Activated T-cell treated with anti-CD3 and anti-CD28 coated beads for 1 hour (primary cell): ENCODE measurements at regions not wholly inside any gene's neighbourhood (a gene's known extent, or its start where the extent isn't known, plus 50 kb on each side); places are given as distances from the start of the nearest gene placed in this dataset.
"Not testable (repeated sequence)": the region's sequence is repeated elsewhere in the genome, so short reads cannot be mapped to it uniquely, and the experiment has no call there.

Experiments used
- DNase-seq: peaks from one replicate; pipeline ENCODE4 v3.0.0-alpha.2; 2020; ENCODE audit warnings: low read depth

- DNase-seq: no peak
Observed at GRCh38 chr10:117457932-117458331, 82.7 kb upstream of the PDZD8 start.

GRCh38 chr10:117457071-117457810 is 82.0 kb upstream of the PDZD8 start:
- DNase-seq: no peak

DNA sequence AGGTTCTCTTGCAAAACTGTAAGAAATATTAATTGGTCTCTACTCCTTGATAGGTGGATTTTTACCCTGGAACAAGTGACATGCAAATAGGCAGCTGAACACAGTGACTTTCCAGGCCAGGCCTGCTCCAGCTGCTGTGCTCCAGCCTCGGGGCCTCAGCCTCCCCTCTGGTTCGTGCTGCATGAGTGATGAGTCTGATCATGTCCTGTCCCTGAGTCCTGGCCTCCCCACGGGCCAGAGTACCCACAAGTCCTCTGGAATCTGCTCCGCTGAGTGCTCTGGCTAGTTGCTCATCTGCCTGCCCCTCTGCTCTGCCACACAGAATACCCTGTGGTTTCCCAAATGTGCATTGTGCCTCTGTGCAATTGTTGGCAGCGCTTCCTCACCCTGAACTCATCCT is 80.1 kb upstream of the PDZD8 start:
- no peak for DNase-seq

DNA sequence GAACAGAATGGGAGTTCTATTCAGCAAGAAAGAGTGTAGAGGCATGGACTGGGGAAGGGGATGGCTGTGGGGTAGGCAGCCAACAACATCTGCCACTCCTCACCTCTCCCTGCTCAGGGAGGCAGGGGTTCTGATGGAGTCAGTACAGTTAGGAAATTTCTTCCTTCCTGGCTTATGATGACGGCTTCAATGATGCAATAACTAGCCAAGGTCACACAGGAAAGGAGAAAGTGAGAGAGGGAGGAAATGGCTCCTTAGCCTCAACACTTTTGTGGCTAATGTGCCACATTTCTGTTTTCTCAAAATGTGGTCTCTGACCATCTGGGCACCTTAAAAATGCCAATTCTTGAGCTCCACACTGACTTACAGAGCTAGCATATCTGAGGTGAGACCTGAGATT is 79.3 kb upstream of the PDZD8 start:
- no peak for DNase-seq

GRCh38 chr10:117453484-117453883 is 78.2 kb upstream of the PDZD8 start:
- not testable (repeated sequence) for DNase-seq

DNA sequence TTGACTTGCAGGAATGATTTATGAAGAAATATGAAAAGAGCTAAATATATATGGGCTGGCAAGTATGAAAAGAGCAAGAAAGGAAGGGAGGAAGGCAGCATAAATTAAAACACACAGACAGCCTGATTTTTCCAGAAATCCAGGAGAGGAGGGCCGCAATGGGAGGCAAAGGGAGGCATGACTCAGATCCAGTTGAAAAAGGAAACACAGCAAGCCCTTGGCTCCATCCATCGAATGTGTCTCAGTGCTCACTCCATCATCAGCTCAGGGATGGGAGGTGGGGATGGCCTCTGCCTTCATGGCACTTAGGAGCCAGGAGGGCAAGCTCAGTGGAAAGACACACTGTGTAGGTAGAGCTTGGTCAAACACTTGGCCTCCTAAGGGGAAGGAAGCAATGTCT is 75.7 kb upstream of the PDZD8 start:
- DNase-seq: no peak

- DNase-seq: no peak
Observed at GRCh38 chr10:117449636-117450035, 74.4 kb upstream of the PDZD8 start.

GRCh38 chr10:117448802-117449201 is 73.6 kb upstream of the PDZD8 start:
- DNase-seq: no peak

DNA sequence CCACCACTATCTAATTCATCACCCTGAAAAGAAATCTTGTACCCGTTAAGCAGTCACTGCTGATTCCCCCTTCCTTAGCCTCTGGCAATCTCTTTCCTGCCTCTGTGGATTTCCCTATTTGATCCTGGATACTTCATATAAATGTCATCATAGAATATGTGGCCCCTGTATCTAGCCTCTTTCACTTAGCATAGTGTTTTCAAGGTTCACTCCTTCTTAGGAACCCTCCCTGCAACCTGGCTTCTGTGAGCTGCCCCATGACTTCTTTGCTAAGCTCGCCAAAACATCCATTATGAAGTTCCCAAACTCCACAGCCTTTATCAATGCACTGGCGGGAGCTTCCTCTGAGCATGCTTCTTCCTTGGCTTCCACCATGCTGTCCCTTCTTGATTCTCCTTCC is 70.8 kb upstream of the PDZD8 start:
- no peak for DNase-seq

- no peak for DNase-seq
Observed at GRCh38 chr10:117444497-117445040, 69.3 kb upstream of the PDZD8 start.

GRCh38 chr10:117443686-117444041 is 68.4 kb upstream of the PDZD8 start:
- no peak for DNase-seq

- DNase-seq: peak; percentile 41
Observed at GRCh38 chr10:117442944-117443685, 67.9 kb upstream of the PDZD8 start.

DNA sequence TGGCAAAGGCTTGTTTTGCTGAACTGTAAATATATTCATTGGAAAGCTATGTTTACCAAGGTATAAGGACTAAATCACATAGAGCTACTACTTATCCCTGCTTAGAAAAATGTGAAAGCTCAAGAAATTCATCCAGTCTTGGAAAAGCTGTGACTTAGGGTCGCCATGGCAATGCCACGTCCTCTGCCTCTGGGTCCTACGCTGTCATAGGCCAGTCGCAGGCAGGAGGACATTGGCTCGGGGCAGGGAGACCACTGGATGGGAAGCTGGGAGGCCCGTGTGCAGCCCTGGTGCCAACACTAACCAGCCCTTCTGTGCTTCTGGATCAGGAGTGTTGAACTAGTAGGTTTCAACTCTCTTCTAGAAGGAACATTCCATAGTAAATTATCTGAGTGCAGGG is 67.3 kb upstream of the PDZD8 start:
- no peak for DNase-seq

DNA sequence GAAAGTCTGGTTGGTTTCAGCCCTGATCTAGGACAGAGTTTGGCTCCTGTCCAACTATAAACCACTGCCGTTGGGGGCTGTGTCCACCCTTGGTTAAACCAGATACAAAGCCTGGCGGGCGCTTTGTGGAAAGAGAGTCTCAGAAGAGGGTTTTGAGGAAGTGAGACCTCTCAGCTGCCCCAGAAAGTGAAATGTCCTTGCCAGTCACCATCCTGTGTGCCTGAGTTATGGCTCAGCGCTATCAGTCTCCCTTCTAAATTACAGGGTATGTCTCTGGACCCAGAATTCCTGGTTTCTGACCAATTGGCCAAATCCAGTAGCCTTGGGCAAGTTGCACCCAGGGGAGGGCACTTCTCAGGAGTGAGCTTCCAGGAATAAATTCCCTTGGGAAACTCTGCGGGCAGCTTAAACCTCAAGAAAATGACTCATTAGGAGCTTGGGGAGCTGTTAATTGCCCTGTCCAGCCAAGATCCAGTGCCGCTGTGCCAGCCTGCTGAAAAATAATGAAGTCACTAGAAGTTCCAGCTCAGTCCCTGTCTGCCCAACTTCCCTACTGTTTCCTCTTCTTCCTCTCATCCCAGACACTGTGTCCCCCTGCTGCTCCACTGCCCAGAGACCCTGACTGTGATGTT is 66.7 kb upstream of the PDZD8 start:
- no peak for DNase-seq

DNA sequence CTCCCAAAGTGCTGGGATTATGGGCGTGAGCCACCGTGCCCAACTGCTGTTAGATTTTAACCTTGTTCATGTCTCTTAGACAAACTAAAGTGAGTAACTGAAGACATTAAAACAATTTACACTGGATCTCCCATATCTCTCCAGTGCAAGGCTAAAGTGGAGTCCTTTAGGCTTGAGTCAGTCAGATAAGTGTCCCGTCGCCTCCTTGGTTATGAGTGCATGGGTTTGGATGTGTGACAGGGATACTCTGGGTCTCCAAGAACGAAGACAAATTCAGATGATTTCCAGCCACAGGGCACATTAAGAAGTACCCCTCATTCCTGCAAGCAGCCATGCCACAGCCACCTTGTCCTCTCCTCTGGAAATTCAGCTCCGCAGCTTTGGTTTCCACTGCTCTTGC is 66.1 kb upstream of the PDZD8 start:
- no peak for DNase-seq

- DNase-seq: no peak
Observed at GRCh38 chr10:117439243-117439912, 64.1 kb upstream of the PDZD8 start.

DNA sequence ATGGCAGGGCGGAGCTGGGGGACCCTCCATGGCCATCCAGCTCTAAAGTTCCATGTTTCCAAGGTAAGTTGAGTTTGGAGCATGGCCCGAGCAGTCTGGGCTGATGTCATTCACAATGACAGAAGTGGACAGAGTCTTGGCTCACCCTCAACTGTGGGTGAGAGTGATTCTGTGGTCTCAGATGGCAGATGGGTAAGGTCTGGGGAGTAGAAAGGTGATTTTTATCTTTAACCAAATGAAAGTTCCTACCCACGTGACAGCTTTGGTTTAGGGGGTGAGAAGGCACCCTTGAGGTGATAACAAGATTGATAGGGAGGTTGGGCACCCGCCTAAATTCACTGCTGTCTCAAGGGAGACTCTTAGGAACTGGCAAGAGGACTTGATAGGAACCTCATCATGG is 57.6 kb upstream of the PDZD8 start:
- no peak for DNase-seq

GRCh38 chr10:117431160-117431559 is 55.9 kb upstream of the PDZD8 start:
- DNase-seq: no peak

GRCh38 chr10:117430535-117430934 is 55.3 kb upstream of the PDZD8 start:
- DNase-seq: not testable (repeated sequence)

DNA sequence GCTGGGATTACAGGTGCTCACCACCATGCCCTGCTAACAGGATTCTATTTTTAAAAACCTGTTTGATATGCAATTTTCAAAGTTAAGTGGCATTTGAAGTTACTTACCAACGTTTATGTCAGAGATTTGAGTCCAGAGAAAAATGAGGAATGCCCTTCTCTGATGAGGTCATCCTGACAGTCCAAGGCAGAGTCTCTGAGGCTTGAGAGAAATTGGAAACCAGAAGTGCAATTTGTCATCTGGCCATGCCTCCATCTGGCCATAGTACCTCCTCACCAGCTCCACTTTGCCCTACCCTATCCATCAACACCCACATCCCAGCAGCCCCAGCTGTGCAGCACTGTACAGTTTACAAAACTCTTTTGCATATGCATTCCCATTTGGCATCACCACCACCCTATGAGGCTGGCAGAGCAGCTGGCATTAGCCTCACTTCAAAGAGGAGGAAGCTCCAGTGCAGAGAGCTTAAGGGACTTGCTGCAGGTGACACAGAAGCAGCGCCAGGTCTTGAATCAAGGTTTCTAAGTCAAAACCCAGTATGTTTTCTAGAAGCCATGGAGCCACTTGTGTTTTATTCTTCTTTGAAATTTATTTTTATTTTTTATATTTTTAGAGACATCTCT is 54.5 kb upstream of the PDZD8 start:
- no peak for DNase-seq

GRCh38 chr10:117427356-117427755 is 52.1 kb upstream of the PDZD8 start:
- no peak for DNase-seq

DNA sequence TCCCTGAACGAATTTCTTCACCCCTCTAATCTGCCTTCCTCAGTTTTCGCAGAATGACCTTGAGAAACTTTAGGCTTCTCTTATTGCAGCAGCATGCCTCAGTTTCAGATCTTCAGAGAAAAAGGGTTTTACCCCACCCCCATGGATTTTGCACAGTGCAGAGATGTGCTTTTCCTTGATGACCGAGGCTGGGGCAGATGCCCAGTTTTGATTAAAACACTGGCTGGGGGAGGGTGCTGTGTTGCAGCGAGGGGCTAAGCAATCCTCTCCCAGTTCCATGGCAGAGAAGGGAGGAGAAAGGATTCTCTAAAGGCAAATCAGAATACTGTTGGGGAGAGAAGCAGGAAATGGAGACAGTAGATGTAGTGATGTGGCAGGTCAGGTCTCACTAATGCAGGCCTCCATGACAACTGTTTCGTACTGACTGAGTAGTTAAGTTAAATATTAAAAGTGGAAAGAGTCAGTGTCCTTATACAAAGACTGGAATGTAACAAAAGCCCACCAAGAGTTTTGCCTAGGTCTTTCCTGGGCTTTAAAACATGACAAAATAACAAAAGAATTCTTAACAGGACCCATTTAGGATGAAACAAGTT is 50.8 kb upstream of the PDZD8 start:
- DNase-seq: no peak
